Endothelial cell of umbilical vein (primary cell): ENCODE measurements at regions not wholly inside any gene's neighbourhood (a gene's known extent, or its start where the extent isn't known, plus 50 kb on each side); places are given as distances from the start of the nearest gene placed in this dataset.

Source experiments
- BruUV-seq: library from RNA; stranded (reverse); fragments of 400-500 nt; replicated peaks from 2 replicates; lab custom pipeline; 2021; lab: Mats Ljungman, UMichigan
- CTCF ChIA-PET: fragments of 300-600, 350-600 bp; sonication (Branson Sonifier 250); formaldehyde crosslinking; loops from one replicate; lab custom pipeline; 2021; ENCODE audit warnings: antibody characterized with exemption, inconsistent platforms; lab: Charles Lee
- POLR2A ChIA-PET: fragments of 300-600, 350-600 bp; sonication (Branson Sonifier 250); formaldehyde crosslinking; loops from one replicate; lab custom pipeline; 2021; ENCODE audit warnings: antibody characterized with exemption, inconsistent platforms; lab: Charles Lee
- DNase-seq: peaks from one replicate; pipeline ENCODE4 v3.0.0-alpha.2; 2011; ENCODE audit warnings: low read depth, low spot score
- FAIRE-seq: peaks from 2 replicates; lab custom pipeline; 2011; peaks lifted over from hg19 to GRCh38; lab: Jason Lieb, UNC
- H2AFZ ChIP-seq: 2 replicates; pipeline ENCODE4 v1.6.0; 2012; ENCODE audit warnings: low read depth, low read length, control low read depth, inconsistent platforms
- H3K27ac ChIP-seq: 2 replicates; pipeline ENCODE4 v1.5.1; 2011; ENCODE audit warnings: low read depth, mild to moderate bottlenecking, control low read depth, low read length, moderate library complexity; ENCODE audit not compliant: insufficient read depth
- H3K27me3 ChIP-seq, 2 experiments: 2 replicates each; pipeline versions ENCODE4 v1.6.0 to v1.6.1; 2011; ENCODE audit warnings: low read length in 2 of 2, mixed read lengths in 1 of 2; ENCODE audit not compliant: control insufficient read depth in 2 of 2, insufficient read depth in 2 of 2
- H3K36me3 ChIP-seq, 2 experiments: 2 replicates in 1 of 2; 3 replicates in 1 of 2; pipeline ENCODE4 v1.5.1; 2011; ENCODE audit warnings: low read length in 2 of 2, mild to moderate bottlenecking in 1 of 2, moderate library complexity in 1 of 2; ENCODE audit not compliant: control insufficient read depth in 2 of 2, insufficient read depth in 2 of 2; ENCODE audit errors: extremely low read depth in 1 of 2
- H3K4me1 ChIP-seq: 3 replicates; pipeline ENCODE4 v1.5.1; 2011; ENCODE audit warnings: mild to moderate bottlenecking, low read length; ENCODE audit not compliant: control insufficient read depth, insufficient read depth; ENCODE audit errors: extremely low read depth
- H3K4me2 ChIP-seq: 2 replicates; pipeline ENCODE4 v1.6.1; 2011; ENCODE audit warnings: low read length, control low read depth, mixed read lengths; ENCODE audit not compliant: insufficient read depth
- H3K4me3 ChIP-seq, 3 experiments: fragments of 200-600 bp in 1 of 3; sonication (generic), shearing (Covaris generic) in 1 of 3; replicated peaks in 1 of 3; 2 replicates each; pipeline ENCODE4 v1.5.1; 2011 to 2016; ENCODE audit warnings: control low read depth in 3 of 3, low read length in 3 of 3, mild to moderate bottlenecking in 2 of 3, inconsistent platforms in 1 of 3, low read depth in 1 of 3, moderate library complexity in 1 of 3; ENCODE audit not compliant: insufficient read depth in 1 of 3
- H3K79me2 ChIP-seq: 2 replicates; pipeline ENCODE4 v1.6.0; 2012; ENCODE audit warnings: low read length, inconsistent platforms; ENCODE audit not compliant: control insufficient read depth, insufficient read depth
- H3K9ac ChIP-seq: replicated peaks from 2 replicates; pipeline ENCODE3; 2011; ENCODE audit warnings: low read length, control low read depth; ENCODE audit not compliant: insufficient read depth; ENCODE audit errors: extremely low read depth
- H3K9me1 ChIP-seq: replicated peaks from 3 replicates; pipeline ENCODE4 v1.6.0; 2011; ENCODE audit warnings: mild to moderate bottlenecking, low read length; ENCODE audit not compliant: control insufficient read depth, insufficient read depth; ENCODE audit errors: extremely low read depth
- H3K9me3 ChIP-seq: replicated peaks from 2 replicates; pipeline ENCODE4 v1.5.1; 2012; ENCODE audit warnings: low read length, inconsistent platforms; ENCODE audit not compliant: control insufficient read depth, insufficient read depth
- H4K20me1 ChIP-seq: replicated peaks from 2 replicates; pipeline ENCODE3; 2011; ENCODE audit warnings: mild to moderate bottlenecking, low read length; ENCODE audit not compliant: control insufficient read depth, insufficient read depth; ENCODE audit errors: extremely low read depth
- EZH2 ChIP-seq: IDR thresholded peaks from 2 replicates; pipeline ENCODE4 v1.6.1; 2012; ENCODE audit warnings: borderline replicate concordance, low read depth, mild to moderate bottlenecking, moderate library complexity, low read length, inconsistent platforms; ENCODE audit not compliant: severe bottlenecking
- FOS ChIP-seq: IDR thresholded peaks from 2 replicates; pipeline ENCODE4 v1.6.1; 2011; ENCODE audit warnings: mild to moderate bottlenecking, low read length, moderate library complexity, borderline replicate concordance; ENCODE audit not compliant: insufficient read depth
- GATA2 ChIP-seq: IDR thresholded peaks from 2 replicates; pipeline ENCODE4 v1.7.0; 2011; ENCODE audit warnings: low read depth, mild to moderate bottlenecking, moderate library complexity, mixed read lengths, low read length; ENCODE audit not compliant: insufficient read length, insufficient read depth
- JUN ChIP-seq: IDR thresholded peaks from 2 replicates; pipeline ENCODE4 v1.6.1; 2011; ENCODE audit warnings: borderline replicate concordance, low read depth; ENCODE audit not compliant: insufficient read length, insufficient read depth
- MYC ChIP-seq: IDR thresholded peaks from one replicate; pipeline ENCODE4 v1.6.1; 2011; ENCODE audit warnings: mild to moderate bottlenecking, low read depth, low read length
- POLR2A ChIP-seq: IDR thresholded peaks from 2 replicates; pipeline ENCODE4 v1.6.1; 2012; ENCODE audit warnings: low read depth, mild to moderate bottlenecking, control low read depth, low read length
- POLR2AphosphoS5 ChIP-seq: IDR thresholded peaks from 2 replicates; pipeline ENCODE4 v1.6.1; 2012; ENCODE audit warnings: low read depth, mild to moderate bottlenecking, control low read depth, low read length, moderate library complexity; ENCODE audit not compliant: insufficient read depth
- dilution Hi-C: fragments of 300-500 bp; cut with MboI; formaldehyde crosslinking; loops from one replicate; pipeline ENCODE4 v1.15.0; 2019; ENCODE audit warnings: low sequenced_read_pairs; ENCODE audit not compliant: extremely low pct_ligation_motif_present
- intact Hi-C: fragments of 100-400 bp; cut with micrococcal nuclease; formaldehyde crosslinking; loops from one replicate; pipeline ENCODE4 v1.10.0; 2022
- TF ChIP-seq, protein P1 (sequence below), 2 donors: IDR thresholded peaks; 1 replicate in 1 of 2; 2 replicates in 1 of 2; pipeline ENCODE4 v1.5.1; 2011; ENCODE audit warnings: low read length in 2 of 2, mild to moderate bottlenecking in 2 of 2, moderate library complexity in 2 of 2, control low read depth in 1 of 2, inconsistent platforms in 1 of 2, low read depth in 1 of 2; ENCODE audit not compliant: insufficient read depth in 1 of 2; ENCODE audit errors: extremely low read depth in 1 of 2
- TF ChIP-seq, protein P2 (sequence below): IDR thresholded peaks from 2 replicates; pipeline ENCODE4 v1.6.1; 2011; ENCODE audit not compliant: insufficient read depth, insufficient read length

DNA sequence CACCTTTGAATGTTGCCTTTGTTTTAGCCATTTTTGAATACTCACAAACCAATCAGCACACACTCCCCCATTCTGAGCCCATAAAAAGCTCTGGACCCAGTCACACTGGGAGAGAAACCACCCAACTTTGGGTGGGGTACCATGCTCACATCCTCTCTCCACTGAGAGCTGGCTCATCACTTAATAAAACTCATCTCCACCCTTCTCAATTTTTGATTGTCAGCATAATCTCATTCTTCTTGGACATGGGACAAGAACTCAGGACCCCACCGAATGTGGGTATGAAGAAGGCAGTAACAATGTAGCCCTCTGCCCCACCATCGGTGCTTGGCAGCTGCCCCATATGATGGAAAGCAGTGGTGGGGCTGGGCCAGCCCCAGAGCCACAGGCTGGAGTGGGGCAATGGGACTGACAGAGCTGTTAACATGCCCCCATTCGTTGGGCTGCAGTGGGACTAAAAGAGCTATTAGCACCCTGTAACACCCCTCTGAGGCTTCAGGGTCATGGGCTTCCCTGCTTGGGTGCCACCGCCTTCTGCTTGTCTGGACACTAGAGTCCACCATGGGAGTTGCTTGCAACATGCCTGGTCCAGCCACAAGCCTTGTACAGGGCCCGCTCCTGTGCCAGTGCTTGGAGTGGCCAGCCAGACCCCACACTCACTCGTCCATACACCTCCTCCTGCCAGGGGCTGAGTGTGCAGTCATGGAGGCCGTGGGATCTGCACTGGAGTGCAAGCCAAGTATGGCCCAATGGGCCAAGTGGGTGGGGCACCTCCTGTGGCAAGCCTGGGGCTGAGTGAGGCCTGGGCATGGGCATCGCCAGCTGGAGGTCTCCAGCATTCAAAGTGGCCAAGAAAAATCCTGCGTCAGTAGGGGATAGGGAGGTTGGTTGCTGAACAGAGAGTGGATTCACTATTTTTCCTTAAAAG is 471.1 kb downstream of the TBC1D22A start:
- H3K27ac ChIP-seq: no peak overlapping the region
- H3K27me3 ChIP-seq: no peaks in the 10 kb centered on the region
- no peak for DNase-seq
- dilution Hi-C loops: no loop called here
- H3K4me3 ChIP-seq: no peak overlapping the region
- no peak for FAIRE-seq
- no peak overlapping the region for H2AFZ ChIP-seq
- H4K20me1 ChIP-seq: no peaks in the 10 kb centered on the region
- BruUV-seq: no TSS peak
- no peaks in the 10 kb centered on the region for H3K9me3 ChIP-seq
- H3K9me1 ChIP-seq: no peaks in the 10 kb centered on the region
- intact Hi-C loops: no loop called here
- CTCF ChIA-PET: interaction anchor here (1.2 kb wide), 1 partner anchor 9 kb away, joined by 3 read pairs; no protein-coding TSS in a partner anchor
- H3K4me2 ChIP-seq: no peak overlapping the region
- no peaks in the 10 kb centered on the region for H3K36me3 ChIP-seq
- H3K4me1 ChIP-seq: no peaks in the 10 kb centered on the region
- H3K9ac ChIP-seq: no peak overlapping the region
- no peaks in the 10 kb centered on the region for H3K79me2 ChIP-seq
- TF ChIP-seq EZH2 (no peak), GATA2 (no peak), JUN (no peak), MYC (no peak), FOS (no peak), POLR2AphosphoS5 (no peak), POLR2A (no peak)
- TF ChIP-seq, protein P1, sequence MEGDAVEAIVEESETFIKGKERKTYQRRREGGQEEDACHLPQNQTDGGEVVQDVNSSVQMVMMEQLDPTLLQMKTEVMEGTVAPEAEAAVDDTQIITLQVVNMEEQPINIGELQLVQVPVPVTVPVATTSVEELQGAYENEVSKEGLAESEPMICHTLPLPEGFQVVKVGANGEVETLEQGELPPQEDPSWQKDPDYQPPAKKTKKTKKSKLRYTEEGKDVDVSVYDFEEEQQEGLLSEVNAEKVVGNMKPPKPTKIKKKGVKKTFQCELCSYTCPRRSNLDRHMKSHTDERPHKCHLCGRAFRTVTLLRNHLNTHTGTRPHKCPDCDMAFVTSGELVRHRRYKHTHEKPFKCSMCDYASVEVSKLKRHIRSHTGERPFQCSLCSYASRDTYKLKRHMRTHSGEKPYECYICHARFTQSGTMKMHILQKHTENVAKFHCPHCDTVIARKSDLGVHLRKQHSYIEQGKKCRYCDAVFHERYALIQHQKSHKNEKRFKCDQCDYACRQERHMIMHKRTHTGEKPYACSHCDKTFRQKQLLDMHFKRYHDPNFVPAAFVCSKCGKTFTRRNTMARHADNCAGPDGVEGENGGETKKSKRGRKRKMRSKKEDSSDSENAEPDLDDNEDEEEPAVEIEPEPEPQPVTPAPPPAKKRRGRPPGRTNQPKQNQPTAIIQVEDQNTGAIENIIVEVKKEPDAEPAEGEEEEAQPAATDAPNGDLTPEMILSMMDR (IDR thresholded peaks at IDR 0.05; ENCODE audit: extremely low read depth in 1 of 2, insufficient read depth in 1 of 2, low read depth in 1 of 2, low read length in 2 of 2): no peak
- TF ChIP-seq, protein P2, sequence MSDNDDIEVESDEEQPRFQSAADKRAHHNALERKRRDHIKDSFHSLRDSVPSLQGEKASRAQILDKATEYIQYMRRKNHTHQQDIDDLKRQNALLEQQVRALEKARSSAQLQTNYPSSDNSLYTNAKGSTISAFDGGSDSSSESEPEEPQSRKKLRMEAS: no peak
- POLR2A ChIA-PET: no interaction called here
